Mucosa of descending colon (tissue), 3 donors: ENCODE measurements at regions not wholly inside any gene's neighbourhood (a gene's known extent, or its start where the extent isn't known, plus 50 kb on each side); places are given as distances from the start of the nearest gene placed in this dataset.
A peak's percentile ranks its signal among the peaks of the same experiment; 100 is the strongest.

Experiments used
- ATAC-seq: fragments of 200-7000 bp; cut with Tn5 transposase; one replicate; pipeline ENCODE4 v1.9.1; 2020; ENCODE audit warnings: mild to moderate bottlenecking, moderate library complexity
- DNase-seq, 3 donors: peaks; one replicate each; pipeline ENCODE4 v3.0.0-alpha.2; 2020
- H3K36me3 ChIP-seq: fragments of 200-600 bp; one replicate; pipeline ENCODE4 v1.8.0; 2021; ENCODE audit warnings: low read depth, mild to moderate bottlenecking
- H3K4me1 ChIP-seq: fragments of 200-600 bp; one replicate; pipeline ENCODE4 v1.8.0; 2021; ENCODE audit warnings: low read depth, mild to moderate bottlenecking
- H3K4me3 ChIP-seq: fragments of 200-600 bp; one replicate; pipeline ENCODE4 v1.8.0; 2021; ENCODE audit warnings: mild to moderate bottlenecking
- H3K9me3 ChIP-seq: fragments of 200-600 bp; one replicate; pipeline ENCODE4 v1.8.0; 2021; ENCODE audit warnings: mild to moderate bottlenecking
- CTCF ChIP-seq: fragments of 200-600 bp; IDR thresholded peaks from one replicate; pipeline ENCODE4 v1.8.0; 2022; ENCODE audit warnings: antibody characterized with exemption, mild to moderate bottlenecking
- intact Hi-C, 2 donors: fragments of 100-400 bp; cut with DNase I in 1 of 2; cut with micrococcal nuclease in 1 of 2; formaldehyde crosslinking; loops; one replicate each; pipeline versions ENCODE4 v1.11.0 to v1.11.1; 2022; cut with DNase I, micrococcal nuclease
- donor health status: DM: no; HTN: no; CAD: no; lungs with moderate emphysema.
- donor health status: DM: no; HTN: no; CAD: no.
- donor health status: DM: no; HTN: yes; CAD: no.

- Histone ChIP-seq H3K9me3 (no peaks in the 10 kb centered on the region), H3K4me1 (no peaks in the 10 kb centered on the region), H3K4me3 (no peak overlapping the region), H3K36me3 (no peaks in the 10 kb centered on the region)
- TF ChIP-seq CTCF = no peak
- ATAC-seq (no peak), DNase-seq (no peak)
- intact Hi-C loops = no loop called here
Measured at GRCh38 chr4:42747971-42748370, 91.1 kb upstream of the ATP8A1 start.

- peak in 1 of 3 donors; percentile 12 for DNase-seq
- Histone ChIP-seq H3K9me3 (no peaks in the 10 kb centered on the region), H3K36me3 (no peaks in the 10 kb centered on the region), H3K4me3 (no peak overlapping the region), H3K4me1 (no peaks in the 10 kb centered on the region)
- ATAC-seq = no peak
- intact Hi-C loops = no loop called here
- TF ChIP-seq CTCF = no peak
Measured at GRCh38 chr4:42736527-42737195, 79.8 kb upstream of the ATP8A1 start.

- Histone ChIP-seq H3K36me3 (no peaks in the 10 kb centered on the region), H3K4me3 (no peak overlapping the region), H3K4me1 (no peaks in the 10 kb centered on the region), H3K9me3 (no peaks in the 10 kb centered on the region)
- DNase-seq (no peak), ATAC-seq (no peak)
- intact Hi-C loops = no loop called here
- TF ChIP-seq CTCF = no peak
Measured at GRCh38 chr4:42733380-42733779, 76.5 kb upstream of the ATP8A1 start.

- ATAC-seq (no peak), DNase-seq (no peak)
- Histone ChIP-seq H3K9me3 (no peaks in the 10 kb centered on the region), H3K36me3 (no peaks in the 10 kb centered on the region), H3K4me3 (no peak overlapping the region), H3K4me1 (no peaks in the 10 kb centered on the region)
- intact Hi-C loops = no loop called here
- no peak for TF ChIP-seq CTCF
Measured at GRCh38 chr4:42732776-42733175, 75.9 kb upstream of the ATP8A1 start.

- no peaks in the 10 kb centered on the region for H3K36me3 ChIP-seq
- DNase-seq = no peak
- intact Hi-C loops = no loop called here
- ATAC-seq = no peak
- no peaks in the 10 kb centered on the region for H3K9me3 ChIP-seq
- no peaks in the 10 kb centered on the region for H3K4me1 ChIP-seq
- no peak overlapping the region for H3K4me3 ChIP-seq
- TF ChIP-seq CTCF = no peak
Measured at GRCh38 chr4:42729505-42730237, 72.8 kb upstream of the ATP8A1 start.
